ENCODE measurements at regions not wholly inside any gene's neighbourhood (a gene's known extent, or its start where the extent isn't known, plus 50 kb on each side); places are given as distances from the start of the nearest gene placed in this dataset.

- Histone ChIP-seq H3K9me3 (ENCODE audit: control extremely low read depth in 1 of 3, control insufficient read depth in 2 of 3, insufficient read depth in 1 of 3, low read length in 2 of 3) (no peaks in the 10 kb centered on the region), H3K36me3 (replicated peaks in 1 of 2; ENCODE audit: control extremely low read depth in 1 of 2, control insufficient read depth in 1 of 2, extremely low read depth in 1 of 2, insufficient read depth in 2 of 2, low read length in 1 of 2) (no peaks in the 10 kb centered on the region), H3K79me2 (ENCODE audit: control insufficient read depth, insufficient read depth, low read length) (no peaks in the 10 kb centered on the region), H3K9ac (ENCODE audit: low read length) (no peak overlapping the region), H3K27me3 (replicated peaks in 1 of 4; ENCODE audit: control extremely low read depth in 1 of 4, control insufficient read depth in 3 of 4, insufficient read depth in 4 of 4, low read length in 3 of 4) (no peaks in the 10 kb centered on the region), H3K27ac (ENCODE audit: low read length in 2 of 2) (no peak overlapping the region), H3K4me3 (ENCODE audit: control extremely low read depth in 1 of 5, extremely low read depth in 1 of 5, insufficient read depth in 1 of 5, low read depth in 2 of 5, low read length in 4 of 5) (no peak overlapping the region), H3K4me1 (ENCODE audit: control insufficient read depth in 2 of 2, insufficient read depth in 2 of 2, low read length in 2 of 2) (no peaks in the 10 kb centered on the region), H4K20me1 (ENCODE audit: control insufficient read depth, insufficient read depth, low read length, poor library complexity, severe bottlenecking) (no peaks in the 10 kb centered on the region), H2AFZ (ENCODE audit: insufficient read depth, low read depth, low read length, poor library complexity, severe bottlenecking) (no peak overlapping the region), H3K4me2 (replicated peaks; ENCODE audit: low read depth, low read length, poor library complexity, severe bottlenecking) (no peak overlapping the region)
- no CpG with 5 or more reads among the region's 1 CpG for WGBS (ENCODE audit: insufficient coverage)
- ATAC-seq (ENCODE audit: low read depth) (no peak), DNase-seq (no peak)
- H3K9me3 Mint-ChIP-seq (ENCODE audit: insufficient read depth): no peaks in the 10 kb centered on the region
- H3K27ac Mint-ChIP-seq: no peak overlapping the region
- H3K27me3 Mint-ChIP-seq: no peaks in the 10 kb centered on the region
- H3K4me3 Mint-ChIP-seq: no peak overlapping the region
- CTCF ChIA-PET: no interaction called here
- no peaks in the 10 kb centered on the region for H3K4me1 Mint-ChIP-seq
- TF ChIP-seq CTCF (IDR thresholded peaks at IDR 0.05): no peak
- intact Hi-C loops (cut with micrococcal nuclease): no loop called here
- POLR2A ChIA-PET: no interaction called here
Measured at GRCh38 chr15:46471096-46471495, 836.3 kb downstream of the SQOR start.

- no peak for DNase-seq
- no peak overlapping the region for H3K27ac ChIP-seq (ENCODE audit: low read length in 2 of 2)
- ChIA-PET CTCF (no interaction called here), POLR2A (no interaction called here)
- no peaks in the 10 kb centered on the region for H3K79me2 ChIP-seq (ENCODE audit: control insufficient read depth, insufficient read depth, low read length)
- H3K4me2 ChIP-seq (replicated peaks; ENCODE audit: low read depth, low read length, poor library complexity, severe bottlenecking): no peak overlapping the region
- H3K9me3 Mint-ChIP-seq (ENCODE audit: insufficient read depth): peaks cover 6% of the 10 kb centered on the region
- H3K4me3 Mint-ChIP-seq: no peak overlapping the region
- ATAC-seq (ENCODE audit: low read depth): no peak
- H3K4me1 ChIP-seq (ENCODE audit: control insufficient read depth in 2 of 2, insufficient read depth in 2 of 2, low read length in 2 of 2): no peaks in the 10 kb centered on the region
- H3K9me3 ChIP-seq (ENCODE audit: control extremely low read depth in 1 of 3, control insufficient read depth in 2 of 3, insufficient read depth in 1 of 3, low read length in 2 of 3): peaks cover 0 to 3% (median 2%) of the 10 kb centered on the region in 3 donors
- H3K4me1 Mint-ChIP-seq: no peaks in the 10 kb centered on the region
- no peaks in the 10 kb centered on the region for H3K36me3 ChIP-seq (replicated peaks in 1 of 2; ENCODE audit: control extremely low read depth in 1 of 2, control insufficient read depth in 1 of 2, extremely low read depth in 1 of 2, insufficient read depth in 2 of 2, low read length in 1 of 2)
- H3K27ac Mint-ChIP-seq: no peak overlapping the region
- H3K27me3 ChIP-seq (replicated peaks in 1 of 4; ENCODE audit: control extremely low read depth in 1 of 4, control insufficient read depth in 3 of 4, insufficient read depth in 4 of 4, low read length in 3 of 4): no peaks in the 10 kb centered on the region
- WGBS (ENCODE audit: insufficient coverage): no CpG with 5 or more reads among the region's 1 CpG
- no peak overlapping the region for H3K4me3 ChIP-seq (ENCODE audit: control extremely low read depth in 1 of 5, extremely low read depth in 1 of 5, insufficient read depth in 1 of 5, low read depth in 2 of 5, low read length in 4 of 5)
- H3K27me3 Mint-ChIP-seq: no peaks in the 10 kb centered on the region
- no peak overlapping the region for H3K9ac ChIP-seq (ENCODE audit: low read length)
- TF ChIP-seq CTCF (IDR thresholded peaks at IDR 0.05) (no peak), EZH2 (IDR thresholded peaks at IDR 0.05; ENCODE audit: borderline replicate concordance, insufficient read depth, low read depth, low read length, poor library complexity, severe bottlenecking) (no peak)
- intact Hi-C loops (cut with micrococcal nuclease): no loop called here
- no peak overlapping the region for H2AFZ ChIP-seq (ENCODE audit: insufficient read depth, low read depth, low read length, poor library complexity, severe bottlenecking)
- H4K20me1 ChIP-seq (ENCODE audit: control insufficient read depth, insufficient read depth, low read length, poor library complexity, severe bottlenecking): no peaks in the 10 kb centered on the region
Measured at GRCh38 chr15:46489276-46489675, 854.4 kb downstream of the SQOR start.

Data from B cell (primary cell).